HG03565 (cell line): ENCODE measurements at regions not wholly inside any gene's neighbourhood (a gene's known extent, or its start where the extent isn't known, plus 50 kb on each side); places are given as distances from the start of the nearest gene placed in this dataset.

Source experiments
- ATAC-seq: cut with Tn5 transposase; IDR thresholded peaks from one replicate; pipeline ENCODE4 v1.9.1; 2021; ENCODE audit warnings: mild to moderate bottlenecking, moderate library complexity; ENCODE audit not compliant: unreplicated experiment

DNA sequence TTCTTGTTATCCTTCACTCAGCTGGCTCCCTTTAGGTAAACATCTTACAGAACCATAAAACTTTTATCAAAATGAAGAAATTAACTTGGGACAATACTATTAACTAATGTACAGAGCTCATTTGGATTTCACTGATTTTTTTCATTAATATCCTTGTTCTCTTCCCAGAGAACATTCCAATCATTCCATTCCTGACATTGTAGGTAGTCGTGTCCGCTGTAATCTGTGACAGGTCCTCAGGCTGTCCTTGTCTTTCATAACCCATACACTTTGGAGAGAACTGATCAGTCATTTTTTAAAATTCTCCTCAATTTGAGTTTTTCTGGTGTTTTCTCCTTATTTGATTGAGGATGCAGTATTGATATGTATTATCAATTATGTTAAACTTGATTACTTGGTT lies 916.8 kb downstream of the GALC start:
- no peak for ATAC-seq

DNA sequence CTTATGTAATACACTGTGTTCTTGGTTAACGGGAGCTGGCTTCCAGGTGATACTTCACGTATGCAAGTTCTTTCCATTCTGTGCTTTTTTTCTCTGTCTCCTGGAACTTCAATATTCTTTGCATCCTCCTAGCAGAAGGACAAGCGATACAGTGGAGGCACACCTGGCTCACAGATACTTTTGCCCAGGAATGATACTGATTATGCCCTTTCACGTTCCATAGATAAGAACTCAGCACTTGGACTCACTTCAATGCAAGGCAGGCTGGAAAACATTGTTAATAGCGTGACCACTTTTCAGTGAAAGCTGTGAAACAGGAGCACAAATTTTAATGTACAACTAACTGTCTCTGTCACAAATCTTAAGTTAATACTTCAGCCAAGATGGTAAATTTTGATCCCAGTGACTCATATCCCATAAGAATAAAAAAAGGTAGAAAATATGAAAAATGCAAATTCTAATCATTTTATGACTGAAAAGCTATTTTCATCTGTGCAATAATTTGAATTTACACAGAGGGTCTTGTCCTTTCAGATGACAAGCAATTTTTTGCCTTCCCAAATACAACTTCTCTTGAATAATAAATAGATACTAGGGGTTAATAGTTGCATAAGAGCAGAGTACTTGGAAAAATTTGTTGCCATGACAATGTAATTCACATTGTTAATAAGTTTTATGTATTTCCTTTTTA lies 919.0 kb downstream of the GALC start:
- no peak for ATAC-seq

DNA sequence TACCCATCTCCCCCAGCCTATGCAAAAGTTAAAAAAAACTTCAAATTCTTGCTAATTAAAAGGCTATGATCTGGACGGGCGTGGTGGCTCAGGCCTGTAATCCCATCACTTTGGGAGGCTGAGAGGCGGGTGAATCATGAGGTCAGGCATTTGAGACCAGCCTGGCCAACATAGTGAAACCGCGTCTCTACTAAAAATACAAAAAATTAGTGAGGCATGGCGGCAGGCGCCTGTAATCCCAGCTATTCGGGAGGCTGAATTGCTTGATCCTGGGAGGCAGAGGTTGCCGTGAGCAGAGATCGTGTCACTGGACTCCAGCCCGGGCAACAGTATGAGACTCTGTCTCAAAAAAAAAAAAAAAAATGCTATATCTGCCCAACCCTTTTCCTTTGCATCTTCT lies 925.4 kb downstream of the GALC start:
- no peak for ATAC-seq

DNA sequence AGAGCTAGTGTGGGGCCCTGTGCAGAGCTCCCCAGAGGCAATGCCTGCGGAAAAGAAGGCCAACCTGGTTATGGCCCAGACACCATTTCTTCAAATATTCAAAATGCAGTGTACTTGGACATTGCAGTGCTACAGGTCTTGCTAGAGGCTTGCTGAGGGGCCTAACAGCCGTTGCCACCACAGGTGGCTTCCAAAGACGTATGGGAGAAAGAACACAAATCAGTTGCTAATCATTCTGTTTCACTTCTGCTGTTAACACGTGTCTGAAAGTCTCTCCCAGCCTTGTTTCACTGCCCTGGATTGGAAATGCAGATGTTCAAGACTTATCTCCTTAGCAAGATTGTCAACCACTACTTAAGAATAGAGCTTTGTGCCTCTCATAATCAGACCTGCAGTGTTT lies 925.9 kb downstream of the GALC start:
- no peak for ATAC-seq

DNA sequence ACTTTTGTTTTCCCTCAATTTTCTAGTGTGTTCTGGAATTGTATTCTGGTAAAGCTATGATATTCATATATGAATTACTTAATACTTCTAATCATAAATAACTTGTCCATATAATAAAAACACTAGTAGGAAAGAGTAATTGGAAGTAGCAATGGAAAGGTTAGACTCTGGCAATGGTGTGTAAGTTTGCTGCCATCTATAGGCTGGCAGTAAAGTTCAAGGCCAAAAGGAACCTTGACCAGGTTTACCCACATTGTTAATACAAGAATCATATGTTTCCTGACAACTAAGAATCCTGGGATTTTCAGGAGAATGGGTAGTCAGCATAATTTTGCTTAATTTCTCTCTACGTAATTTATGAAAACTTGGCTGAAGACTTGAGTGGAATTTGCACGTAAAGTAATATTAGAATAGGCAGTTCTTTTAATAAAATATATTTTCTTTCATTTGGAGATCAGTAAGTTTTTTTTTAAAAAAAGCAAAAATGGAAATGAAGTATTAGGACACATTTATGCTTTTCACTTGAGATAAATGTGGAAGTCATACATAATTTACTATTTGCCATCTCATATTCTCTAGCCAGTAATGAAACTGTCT lies 926.7 kb downstream of the GALC start:
- ATAC-seq = no peak

DNA sequence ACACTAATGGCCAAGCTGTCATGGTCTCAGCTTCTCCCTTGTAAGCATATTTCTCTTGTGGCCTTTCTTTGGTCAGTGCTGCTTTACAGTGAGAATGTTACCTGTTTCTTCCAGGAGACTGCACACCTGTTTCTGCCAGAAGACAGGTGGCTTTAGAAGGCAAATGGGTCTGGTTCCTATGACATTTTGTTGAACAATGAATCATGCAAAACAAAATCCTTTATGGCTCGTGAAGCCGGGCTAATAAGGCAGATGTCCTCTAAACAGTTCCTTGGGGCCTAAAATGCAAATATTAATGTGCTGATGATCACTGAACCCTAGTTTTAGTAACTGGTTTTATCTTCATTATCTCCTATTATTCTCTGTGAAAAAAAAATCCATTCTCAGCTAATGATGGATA lies 927.6 kb downstream of the GALC start:
- no peak for ATAC-seq

DNA sequence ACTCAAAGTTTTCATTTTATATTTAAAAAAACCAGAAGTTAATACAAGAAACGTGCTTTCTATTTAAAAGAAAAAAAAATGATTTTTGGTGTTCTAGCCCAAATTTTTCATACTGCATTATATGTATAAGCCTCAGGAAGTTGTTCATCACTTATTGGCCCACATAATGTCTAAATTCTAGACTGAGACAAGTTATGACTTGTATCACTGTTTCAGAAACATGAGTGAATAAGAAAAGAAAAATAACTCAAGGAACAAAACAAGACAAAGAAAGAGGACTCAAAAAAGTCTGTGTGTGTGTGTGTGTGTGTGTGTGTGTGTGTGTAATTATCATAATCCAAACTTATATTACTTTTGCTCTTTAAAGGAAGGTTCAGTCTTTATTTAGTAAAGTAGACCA lies 929.8 kb downstream of the GALC start:
- no peak for ATAC-seq

DNA sequence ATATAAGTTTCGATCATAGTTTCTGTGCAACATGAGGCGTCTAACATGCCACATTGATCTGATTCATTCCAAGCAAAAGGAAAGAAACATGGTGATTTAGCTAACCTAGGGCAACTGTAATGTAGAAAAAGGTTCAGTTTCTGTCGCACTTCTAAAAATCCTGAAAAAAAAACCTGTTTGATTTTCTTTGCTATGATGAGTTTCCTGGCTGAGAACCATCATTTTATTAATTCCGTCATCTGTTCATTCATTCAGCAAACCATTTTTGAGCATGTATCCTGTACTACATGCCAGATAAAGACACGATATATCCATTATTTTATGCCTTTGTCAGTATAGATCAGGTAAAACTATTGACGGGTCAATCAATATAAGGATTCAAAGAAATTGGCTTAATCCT lies 932.6 kb downstream of the GALC start:
- ATAC-seq = no peak

DNA sequence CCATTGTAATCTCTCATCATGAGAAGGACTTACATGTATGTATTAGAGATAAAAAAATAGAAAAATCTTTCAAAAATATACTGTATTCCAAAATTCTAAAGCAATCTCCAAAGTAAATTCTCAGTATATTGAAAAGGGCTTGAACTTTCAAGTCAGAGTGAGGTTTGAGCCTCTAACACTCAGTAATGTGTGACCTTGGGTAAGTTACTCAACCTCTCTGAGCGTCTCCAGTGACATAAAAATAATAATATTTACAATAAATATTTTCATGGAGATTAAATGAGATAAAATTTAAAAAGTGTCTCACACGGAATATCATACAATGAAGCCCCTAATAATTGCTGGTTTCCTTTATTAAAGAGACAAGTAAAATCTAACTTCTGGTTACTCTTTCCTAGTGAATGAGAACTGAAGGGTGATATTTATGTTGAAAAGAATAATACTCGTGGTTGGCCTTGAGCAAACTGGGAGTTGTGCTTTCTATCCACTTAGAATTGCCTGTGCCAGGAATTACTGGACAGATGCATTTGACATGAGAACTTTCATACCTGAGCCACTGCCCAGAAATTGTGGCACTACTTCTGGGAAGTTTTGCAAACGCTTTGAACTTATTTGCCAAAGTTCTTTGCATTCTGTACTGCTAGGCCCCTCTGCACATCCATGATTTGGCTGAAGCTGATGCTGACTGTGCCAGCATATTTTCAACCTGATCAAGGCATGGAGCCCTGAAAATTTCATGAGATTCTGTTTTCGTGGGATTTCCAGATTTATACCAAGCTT lies 933.7 kb downstream of the GALC start:
- ATAC-seq = no peak

DNA sequence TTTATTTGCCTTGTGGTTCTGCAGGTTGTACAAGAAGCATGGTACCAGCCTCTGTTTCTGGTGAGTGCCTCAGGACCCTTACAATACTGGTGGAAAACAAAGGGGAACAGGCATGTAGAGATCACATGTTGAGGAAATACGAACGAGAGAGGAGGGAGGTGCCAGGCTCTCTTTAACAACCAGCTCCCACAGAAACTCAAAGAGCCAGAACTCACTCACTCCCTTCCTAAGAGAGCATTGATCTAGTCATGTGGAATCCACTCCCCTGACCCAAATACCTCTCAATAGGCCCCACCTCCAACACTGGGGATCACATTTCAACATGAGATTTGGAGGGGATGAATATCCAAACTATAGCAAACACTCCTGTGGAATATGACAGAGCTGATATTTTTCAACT lies 938.0 kb downstream of the GALC start:
- ATAC-seq = no peak

DNA sequence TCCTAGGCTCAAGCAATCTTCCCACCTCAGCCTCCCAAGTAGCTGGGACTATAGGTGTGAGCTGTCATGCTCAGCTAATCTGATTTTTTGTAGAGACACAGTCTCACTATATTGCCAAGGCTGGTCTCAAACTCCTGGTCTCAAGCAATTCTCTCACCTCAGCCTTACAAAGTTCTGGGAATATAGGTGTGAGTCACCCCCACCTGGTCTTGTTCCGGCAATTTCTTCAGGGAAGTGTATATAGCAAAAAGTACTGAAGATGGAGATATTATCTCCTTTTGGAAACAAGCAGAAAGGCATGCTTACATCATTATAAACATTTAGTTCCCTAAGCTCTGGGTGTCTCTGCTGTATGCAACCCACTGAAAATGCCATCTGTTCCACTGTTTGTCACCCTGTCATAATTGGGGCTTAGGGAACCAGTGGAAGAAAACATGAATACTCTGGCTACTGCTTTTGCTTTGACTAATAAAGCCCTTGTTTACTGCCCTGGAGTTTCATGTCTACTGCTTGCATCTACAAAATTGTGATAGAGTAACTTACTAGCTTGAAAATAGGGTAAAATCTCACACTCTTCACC lies 940.2 kb downstream of the GALC start:
- ATAC-seq = no peak

DNA sequence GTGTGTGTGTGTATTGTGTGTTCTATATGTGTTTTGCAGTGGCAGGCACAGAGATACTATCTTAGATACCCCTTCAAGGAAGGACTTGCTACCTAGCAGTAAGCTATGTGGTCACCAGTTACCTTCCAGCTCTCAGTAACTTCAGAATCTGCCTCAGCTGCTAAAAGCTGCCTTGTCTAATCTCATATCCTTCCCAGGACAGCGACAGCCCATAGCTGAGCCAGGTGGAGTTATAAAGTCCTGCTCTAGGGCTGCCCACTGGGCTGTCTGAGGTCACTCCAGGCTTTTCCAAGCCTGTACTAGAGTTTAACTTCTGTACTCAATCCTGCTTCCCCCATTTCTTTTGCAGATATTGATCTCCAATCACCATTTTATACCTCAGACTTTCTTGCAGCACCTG lies 942.6 kb downstream of the GALC start:
- no peak for ATAC-seq

DNA sequence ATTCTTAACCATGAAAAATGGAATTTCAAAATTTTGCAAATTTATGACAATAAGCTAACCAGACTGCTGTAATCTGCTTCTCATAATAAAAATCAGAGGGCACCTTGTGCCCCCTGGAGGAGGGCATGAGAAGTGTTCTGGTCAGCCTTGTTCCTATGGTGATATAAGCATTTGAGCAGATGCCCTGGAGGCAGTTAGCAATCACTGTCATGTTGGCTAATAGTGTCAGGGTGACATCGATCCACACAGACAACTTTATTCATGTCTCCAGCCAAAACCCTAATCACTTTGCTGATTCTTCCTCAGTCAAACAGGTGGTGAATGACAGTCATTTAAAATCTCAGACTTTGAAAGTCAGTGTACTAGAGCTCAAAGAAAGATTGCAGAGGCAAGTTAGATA lies 943.0 kb downstream of the GALC start:
- peak; percentile 60 for ATAC-seq

DNA sequence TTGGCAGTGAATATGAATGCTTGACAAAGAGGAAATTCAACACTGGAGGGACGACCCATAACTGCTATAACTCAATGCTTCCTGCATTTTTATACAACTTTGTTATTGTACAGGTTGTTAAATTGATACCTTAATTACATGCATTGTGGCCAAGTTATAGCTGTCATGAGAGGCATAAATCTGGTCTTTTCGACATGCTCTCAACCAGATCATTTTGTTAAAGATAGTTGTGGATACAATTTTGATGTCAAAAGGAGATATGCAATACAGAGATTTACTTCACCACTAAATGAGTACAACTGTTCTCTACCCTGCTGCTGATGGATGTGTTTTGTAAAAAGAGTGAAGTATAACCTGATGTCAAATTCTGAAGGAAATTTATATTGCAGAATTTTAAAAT lies 946.0 kb downstream of the GALC start:
- ATAC-seq = no peak

DNA sequence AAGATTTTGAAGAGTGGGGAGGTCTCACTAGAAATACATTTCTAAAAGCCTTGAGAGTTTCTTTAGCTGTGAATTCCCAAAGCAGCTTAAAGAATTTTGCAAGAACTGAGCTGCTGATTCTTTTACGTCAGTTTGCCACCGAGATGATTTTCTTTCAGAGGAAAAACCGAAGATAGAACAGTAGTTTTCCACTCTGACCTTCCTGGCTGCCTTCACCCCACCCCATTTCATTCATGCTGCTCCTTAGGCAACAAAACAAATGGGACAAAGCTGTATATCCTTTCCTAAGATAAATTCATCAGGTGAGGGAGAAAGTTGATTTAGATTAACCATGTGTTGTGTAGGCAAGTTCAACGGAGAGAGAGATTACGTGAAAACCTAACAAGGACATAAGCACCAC lies 947.0 kb downstream of the GALC start:
- ATAC-seq = no peak

DNA sequence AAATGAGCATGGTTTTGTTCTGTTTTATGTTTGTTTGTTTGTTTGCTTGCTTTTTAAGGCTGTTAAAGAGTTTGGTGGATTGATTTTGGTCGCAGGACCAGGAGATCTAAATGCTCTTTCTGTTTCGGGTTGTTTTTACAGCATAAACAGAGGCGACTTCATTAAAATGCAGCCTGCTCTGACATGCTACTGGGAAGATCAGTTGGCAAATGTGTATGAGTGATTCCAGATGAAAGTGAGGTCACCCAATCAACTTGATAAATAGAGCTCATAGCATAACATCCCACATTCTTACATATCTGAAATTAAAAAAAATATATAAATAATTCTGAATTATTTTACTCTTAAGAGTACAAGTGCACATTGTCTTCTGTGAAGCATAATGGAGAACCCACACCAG lies 947.7 kb downstream of the GALC start:
- no peak for ATAC-seq

DNA sequence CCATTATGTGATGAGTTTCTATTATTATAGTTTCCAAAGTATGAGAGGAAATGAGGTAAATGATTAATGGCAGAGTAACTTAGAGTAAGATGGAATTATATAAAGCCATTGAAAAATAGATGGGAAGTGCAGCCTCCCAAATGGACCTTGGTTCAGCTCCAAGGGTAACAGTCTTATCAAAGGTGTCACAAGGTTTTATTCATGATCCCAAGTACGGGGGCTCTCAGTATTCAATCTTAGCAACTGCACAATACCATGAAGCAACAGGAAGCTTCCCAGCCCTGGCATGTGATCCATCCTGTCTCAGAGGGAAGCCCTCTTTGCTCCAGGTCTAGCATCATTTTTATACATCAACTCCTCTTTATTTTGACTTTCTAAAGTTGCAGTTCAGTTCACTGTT lies 948.2 kb downstream of the GALC start:
- no peak for ATAC-seq

DNA sequence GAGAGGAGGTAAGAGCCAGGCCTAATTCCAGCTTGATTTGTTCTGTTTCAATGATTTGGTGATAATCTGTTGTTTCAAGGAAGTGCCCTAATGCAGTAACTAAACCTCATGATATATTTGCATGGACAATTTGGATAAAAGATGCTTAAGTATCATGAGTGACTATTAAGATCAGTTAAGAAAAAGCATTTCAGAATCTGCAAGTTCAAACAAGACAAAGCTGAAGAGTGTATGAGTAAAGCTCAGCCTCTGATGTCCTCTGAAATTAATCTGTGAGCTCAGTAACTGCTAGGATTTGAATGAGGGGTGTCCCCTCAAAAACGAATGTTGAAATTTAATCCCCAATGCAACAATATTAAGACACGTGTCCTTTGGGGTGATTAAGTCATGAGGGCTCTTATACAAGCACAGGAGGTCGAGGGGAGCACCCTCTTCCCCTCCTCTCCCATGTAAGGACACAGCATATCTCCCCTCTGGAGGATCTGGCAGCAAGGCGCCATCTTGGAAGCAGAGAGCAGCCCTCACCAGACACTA lies 949.2 kb downstream of the GALC start:
- ATAC-seq = no peak

DNA sequence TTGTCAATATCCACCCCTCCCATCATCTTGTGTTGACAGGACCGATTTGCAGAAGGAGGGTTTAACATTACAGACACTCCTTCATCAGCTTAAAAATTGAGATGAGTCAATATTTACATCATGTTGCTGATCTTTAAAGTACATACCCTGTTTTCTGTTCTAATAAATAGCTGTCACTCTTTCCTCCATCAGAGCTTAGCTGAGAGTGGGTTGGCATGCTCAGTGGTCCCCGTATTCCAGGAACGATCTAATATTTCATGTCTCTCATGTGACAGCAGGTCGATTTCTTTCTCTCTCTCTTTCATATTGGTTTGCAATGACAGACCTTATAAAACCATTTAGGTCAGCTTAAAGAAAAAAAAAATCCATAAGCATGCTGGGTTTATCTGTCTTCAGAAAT lies 950.6 kb downstream of the GALC start:
- no peak for ATAC-seq

DNA sequence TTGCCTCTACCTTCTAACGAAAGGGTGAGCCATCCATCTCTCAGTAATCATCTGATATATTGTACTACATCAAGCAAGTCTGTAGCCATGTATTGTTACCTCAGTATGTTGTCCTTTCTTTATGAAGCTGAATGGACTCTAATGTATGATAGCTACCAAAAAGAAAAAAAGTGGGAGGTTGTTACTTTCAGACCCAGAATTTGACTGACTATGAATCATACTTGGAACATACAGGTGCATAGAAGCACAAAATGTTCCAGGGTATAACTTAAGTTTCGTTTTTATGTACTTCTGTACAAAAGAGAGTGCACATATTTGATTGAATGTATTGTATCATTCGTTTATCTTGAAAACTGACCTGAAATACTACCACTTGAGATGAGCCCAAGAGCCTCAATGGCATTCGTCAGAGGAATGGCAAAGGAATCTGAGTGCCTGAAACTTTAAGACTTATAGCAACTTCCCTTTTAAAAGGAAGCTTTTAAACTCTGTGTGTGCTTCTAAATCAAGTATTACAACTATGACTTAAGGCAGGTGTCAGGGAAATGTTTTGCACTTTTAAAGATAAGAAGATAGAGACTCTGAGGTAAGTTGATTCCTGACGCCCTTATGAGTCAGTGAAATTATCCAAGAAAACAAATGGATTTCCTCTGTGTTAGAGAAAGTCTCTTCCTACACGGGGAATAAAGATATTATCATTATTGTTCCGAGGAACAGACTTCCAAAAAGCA lies 951.5 kb downstream of the GALC start:
- no peak for ATAC-seq

DNA sequence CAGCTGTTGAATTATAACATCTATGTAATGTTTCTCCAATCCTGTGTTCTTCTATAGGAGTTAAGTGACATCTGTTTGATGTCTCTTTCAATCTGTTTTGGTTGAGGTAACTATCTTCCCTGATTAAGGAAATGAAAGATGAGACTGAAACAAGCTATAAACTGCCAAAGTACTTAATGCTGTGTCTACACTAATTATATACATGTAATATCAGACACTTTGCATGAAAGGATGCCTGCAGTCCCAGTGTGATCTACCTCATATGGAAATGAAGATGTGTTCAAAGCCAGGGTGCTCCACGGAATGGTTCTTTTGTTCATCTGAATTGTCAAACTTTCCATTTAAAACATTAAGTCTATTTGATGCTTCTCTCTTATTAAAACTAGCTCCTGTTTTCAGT lies 958.3 kb downstream of the GALC start:
- no peak for ATAC-seq
